Fibroblast of the aortic adventitia (primary cell): ENCODE measurements at regions not wholly inside any gene's neighbourhood (a gene's known extent, or its start where the extent isn't known, plus 50 kb on each side); places are given as distances from the start of the nearest gene placed in this dataset.
A peak's percentile ranks its signal among the peaks of the same experiment; 100 is the strongest.

Experiments used
- DNase-seq: peaks from one replicate; pipeline ENCODE4 v3.0.0-alpha.2; 2010; ENCODE audit warnings: low read depth
- H3K4me3 ChIP-seq: 2 replicates; pipeline ENCODE4 v1.5.1; 2011; ENCODE audit warnings: low read depth, mild to moderate bottlenecking, control low read depth, low read length, moderate library complexity
- TF ChIP-seq, protein P1 (sequence below): IDR thresholded peaks from 2 replicates; pipeline ENCODE4 v1.5.1; 2011; ENCODE audit warnings: mild to moderate bottlenecking, low read length, control low read depth, inconsistent platforms; ENCODE audit not compliant: insufficient read depth

DNA sequence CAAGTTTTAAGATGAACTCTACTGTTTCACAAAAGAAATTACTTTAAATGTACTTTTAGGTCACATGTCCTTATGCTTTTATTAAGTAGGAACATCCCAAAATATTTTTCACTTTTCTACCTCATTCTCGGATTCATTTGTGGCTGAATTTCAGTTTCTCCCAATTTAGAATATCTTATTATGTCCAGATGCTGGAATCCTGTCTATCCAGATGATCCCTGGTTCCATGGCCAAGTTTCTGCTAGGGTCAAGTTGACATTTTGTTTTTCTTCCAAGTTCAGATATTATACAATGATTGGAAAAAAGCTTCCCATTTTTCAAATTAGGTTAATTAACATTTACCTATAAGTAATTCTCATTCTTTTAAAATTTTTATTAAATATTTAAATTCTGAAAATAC is 181.8 kb upstream of the SLC16A7 start:
- TF ChIP-seq, protein P1, sequence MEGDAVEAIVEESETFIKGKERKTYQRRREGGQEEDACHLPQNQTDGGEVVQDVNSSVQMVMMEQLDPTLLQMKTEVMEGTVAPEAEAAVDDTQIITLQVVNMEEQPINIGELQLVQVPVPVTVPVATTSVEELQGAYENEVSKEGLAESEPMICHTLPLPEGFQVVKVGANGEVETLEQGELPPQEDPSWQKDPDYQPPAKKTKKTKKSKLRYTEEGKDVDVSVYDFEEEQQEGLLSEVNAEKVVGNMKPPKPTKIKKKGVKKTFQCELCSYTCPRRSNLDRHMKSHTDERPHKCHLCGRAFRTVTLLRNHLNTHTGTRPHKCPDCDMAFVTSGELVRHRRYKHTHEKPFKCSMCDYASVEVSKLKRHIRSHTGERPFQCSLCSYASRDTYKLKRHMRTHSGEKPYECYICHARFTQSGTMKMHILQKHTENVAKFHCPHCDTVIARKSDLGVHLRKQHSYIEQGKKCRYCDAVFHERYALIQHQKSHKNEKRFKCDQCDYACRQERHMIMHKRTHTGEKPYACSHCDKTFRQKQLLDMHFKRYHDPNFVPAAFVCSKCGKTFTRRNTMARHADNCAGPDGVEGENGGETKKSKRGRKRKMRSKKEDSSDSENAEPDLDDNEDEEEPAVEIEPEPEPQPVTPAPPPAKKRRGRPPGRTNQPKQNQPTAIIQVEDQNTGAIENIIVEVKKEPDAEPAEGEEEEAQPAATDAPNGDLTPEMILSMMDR = no peak
- no peak overlapping the region for H3K4me3 ChIP-seq
- no peak for DNase-seq

DNA sequence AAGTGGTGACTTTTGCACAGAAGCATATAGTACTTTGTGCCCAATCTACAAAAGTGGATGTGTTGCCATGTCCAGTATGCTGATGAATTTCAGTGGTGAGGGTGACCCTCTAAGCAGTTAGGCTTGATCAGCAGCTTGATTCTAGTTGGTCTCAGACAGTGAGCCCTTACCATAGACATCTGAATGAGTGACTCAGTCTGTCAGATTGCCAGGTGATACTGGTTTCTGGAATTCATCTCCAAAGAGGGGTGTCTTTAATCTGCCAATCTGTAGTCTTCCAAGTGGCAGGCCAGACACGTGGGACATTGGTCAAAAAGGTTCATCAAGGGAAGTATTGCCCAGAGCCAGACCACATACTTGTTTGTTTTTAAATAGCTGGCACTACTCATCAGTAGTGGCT is 187.4 kb upstream of the SLC16A7 start:
- H3K4me3 ChIP-seq = no peak overlapping the region
- DNase-seq = peak; percentile 17
- TF ChIP-seq, protein P1 = no peak

DNA sequence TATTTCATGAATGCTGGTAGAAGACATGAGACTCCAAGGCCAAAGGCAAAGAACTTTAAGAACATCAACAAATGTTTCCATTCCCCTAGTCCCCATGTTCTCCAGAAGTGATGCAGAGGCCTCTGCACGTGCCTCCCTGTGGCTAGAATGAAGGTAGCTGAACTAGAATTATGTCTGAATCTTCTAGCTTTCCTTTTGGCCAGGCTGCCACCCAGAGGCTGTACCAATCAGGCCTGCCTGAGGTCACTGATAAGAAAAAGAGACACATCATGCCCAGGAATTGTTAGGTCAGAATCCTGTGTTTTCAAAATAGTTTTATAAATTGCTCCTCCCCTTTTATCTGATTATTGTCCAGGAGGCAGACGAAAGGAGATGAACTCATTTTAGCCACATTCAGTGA is 188.0 kb upstream of the SLC16A7 start:
- TF ChIP-seq, protein P1 = no peak
- DNase-seq = no peak
- no peak overlapping the region for H3K4me3 ChIP-seq

DNA sequence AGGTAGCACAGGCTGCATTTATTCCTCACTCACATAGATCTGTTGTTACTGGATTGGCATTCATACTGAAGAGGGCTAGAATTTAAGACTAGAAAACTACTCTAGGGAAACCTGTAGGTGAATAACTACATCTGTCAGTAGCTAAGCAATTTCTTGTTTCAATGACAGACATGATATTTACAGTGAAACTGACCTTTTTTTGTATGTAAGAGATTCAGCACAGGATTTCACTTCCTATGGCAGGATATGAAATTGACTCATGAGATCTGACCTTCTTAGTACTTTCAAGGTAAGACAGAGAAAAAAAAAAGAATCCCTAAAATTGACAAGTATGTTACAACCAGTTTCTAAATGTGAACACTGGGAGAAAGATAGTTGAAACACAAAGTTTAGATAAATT is 189.8 kb upstream of the SLC16A7 start:
- H3K4me3 ChIP-seq = no peak overlapping the region
- TF ChIP-seq, protein P1 = no peak
- DNase-seq = no peak

DNA sequence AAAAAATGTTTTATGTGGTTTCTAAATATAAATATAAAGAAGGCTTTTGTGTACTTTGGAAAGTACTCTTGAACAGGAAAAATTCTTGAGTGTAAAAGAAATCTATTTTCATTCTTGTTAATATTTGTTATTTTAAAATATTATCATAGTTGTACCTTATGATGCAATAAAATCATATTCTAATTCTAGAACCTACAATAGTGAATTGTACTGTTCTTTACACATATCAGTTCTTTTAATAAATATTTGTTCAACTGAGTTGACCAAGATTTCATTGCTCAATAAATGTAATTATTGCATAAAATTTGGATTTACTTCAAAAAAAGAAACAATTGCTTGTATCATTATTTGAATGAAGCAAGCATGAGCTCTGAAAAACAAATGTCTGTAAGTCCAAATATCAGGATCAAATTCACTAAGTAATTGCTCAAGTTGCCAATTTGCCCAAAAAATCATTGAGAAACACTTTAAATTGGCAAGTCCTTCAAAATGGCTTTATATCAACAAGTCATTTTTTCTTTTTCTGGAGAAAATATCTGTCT is 191.6 kb upstream of the SLC16A7 start:
- TF ChIP-seq, protein P1 = no peak
- no peak overlapping the region for H3K4me3 ChIP-seq
- peak; percentile 42 for DNase-seq

DNA sequence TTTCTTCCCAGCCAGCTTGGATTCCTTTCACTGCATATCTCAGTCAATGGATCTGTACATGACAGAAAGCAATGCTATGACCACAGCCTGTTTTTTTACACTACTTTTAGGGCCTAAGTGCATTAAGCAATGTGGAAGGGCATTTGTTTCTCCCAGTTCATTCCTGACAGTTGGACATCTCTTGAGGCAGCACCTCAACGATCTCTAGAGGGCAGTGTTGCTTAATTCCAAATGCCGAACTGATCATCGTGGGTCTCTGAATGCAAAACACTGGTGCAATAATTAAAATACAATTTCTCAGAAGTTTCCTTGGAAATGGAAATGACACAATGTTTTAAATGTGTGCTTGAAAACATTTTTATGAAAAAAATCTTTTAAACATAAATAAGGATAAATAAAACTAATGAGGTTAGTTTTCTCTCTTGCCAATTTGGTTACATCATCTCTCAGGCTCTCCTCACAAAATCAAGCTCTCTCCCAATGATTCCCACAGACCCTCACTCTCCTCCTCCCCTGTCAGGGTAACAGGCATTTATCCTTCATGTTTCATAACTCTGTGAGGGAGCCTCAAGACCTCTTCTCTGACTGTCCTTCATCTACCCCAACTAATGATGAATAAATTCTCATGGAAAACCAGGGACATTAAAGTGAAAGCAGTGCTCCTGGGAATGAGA is 192.4 kb upstream of the SLC16A7 start:
- H3K4me3 ChIP-seq = peak overlapping the region; percentile 3
- TF ChIP-seq, protein P1 = peak; percentile 92
- peak; percentile 86 for DNase-seq

DNA sequence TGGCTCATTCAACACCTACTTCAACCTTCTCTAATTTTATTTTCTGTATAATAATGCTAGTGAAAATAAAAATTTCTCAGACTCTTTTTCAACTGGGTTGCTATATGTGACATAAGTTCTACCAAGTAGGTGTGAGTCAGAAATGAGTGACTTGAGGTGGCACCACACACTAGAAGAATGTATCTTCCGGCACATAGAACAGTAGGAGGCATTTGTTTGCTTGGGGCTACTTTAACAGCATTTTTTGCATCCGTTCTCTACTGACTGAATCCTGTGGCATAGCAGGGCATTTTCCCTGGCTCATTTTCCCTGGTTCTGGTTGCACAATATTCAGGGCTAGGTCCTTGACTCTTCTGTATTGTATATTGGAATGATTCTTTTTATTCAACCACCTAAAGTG is 194.0 kb upstream of the SLC16A7 start:
- DNase-seq = no peak
- TF ChIP-seq, protein P1 = no peak
- H3K4me3 ChIP-seq = no peak overlapping the region
